Activated T-cell treated with anti-CD3 and anti-CD28 coated beads, Interleukin-2, amount 50 U/mL, for 72 hours (primary cell): ENCODE measurements at regions not wholly inside any gene's neighbourhood (a gene's known extent, or its start where the extent isn't known, plus 50 kb on each side); places are given as distances from the start of the nearest gene placed in this dataset.

Experiments
- ATAC-seq, 2 donors: fragments of 150-1000 bp; cut with Tn5 transposase; replicated peaks in 1 of 2; 2 replicates each; pipeline ENCODE4 v1.10.0; 2021; ENCODE audit warnings: moderate library complexity in 2 of 2, mild to moderate bottlenecking in 1 of 2
- DNase-seq, 2 donors: peaks; one replicate each; pipeline ENCODE4 v3.0.0; 2021 to 2022; ENCODE audit warnings: mixed read lengths in 1 of 2
- H3K27ac Mint-ChIP-seq: one replicate; pipeline ENCODE4 v1.8.0; 2022; ENCODE audit warnings: mild to moderate bottlenecking, moderate library complexity, mixed read lengths
- H3K27me3 Mint-ChIP-seq: one replicate; pipeline ENCODE4 v1.8.0; 2022; ENCODE audit warnings: low read depth, mixed read lengths
- H3K36me3 Mint-ChIP-seq, 2 donors: one replicate each; pipeline ENCODE4 v1.8.0; 2022; ENCODE audit warnings: mixed read lengths in 2 of 2, mild to moderate bottlenecking in 1 of 2; ENCODE audit not compliant: insufficient read depth in 2 of 2
- H3K4me1 Mint-ChIP-seq: one replicate; pipeline ENCODE4 v1.8.0; 2022; ENCODE audit warnings: low read depth, mixed read lengths
- H3K4me3 Mint-ChIP-seq, 2 donors: one replicate each; pipeline ENCODE4 v1.8.0; 2022; ENCODE audit warnings: mild to moderate bottlenecking in 2 of 2, mixed read lengths in 2 of 2, moderate library complexity in 2 of 2
- H3K9me3 Mint-ChIP-seq, 2 donors: one replicate each; pipeline ENCODE4 v1.8.0; 2022; ENCODE audit warnings: mixed read lengths in 2 of 2

DNA sequence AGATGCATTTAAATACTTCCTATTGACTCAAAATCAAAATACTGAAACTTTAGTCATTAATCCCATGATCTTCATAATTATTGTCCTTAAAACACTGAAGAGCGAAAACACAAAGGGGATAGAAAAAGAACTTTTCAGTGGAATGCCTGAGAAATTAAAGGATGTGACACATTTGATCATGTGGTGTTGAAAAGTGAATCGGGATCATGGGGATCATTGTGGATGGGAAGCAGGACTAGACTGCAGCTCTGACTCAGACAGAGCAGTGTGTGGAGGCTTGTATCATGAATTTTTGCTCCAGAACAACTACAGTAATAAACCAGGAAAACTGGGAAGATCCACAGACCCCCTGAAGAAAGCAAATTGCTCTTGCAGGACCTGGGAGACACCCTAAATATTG is 161.1 kb upstream of the CXADR start:
- no peaks in the 10 kb centered on the region for H3K36me3 Mint-ChIP-seq
- no peaks in the 10 kb centered on the region for H3K27me3 Mint-ChIP-seq
- DNase-seq (no peak), ATAC-seq (no peak)
- H3K4me1 Mint-ChIP-seq = no peaks in the 10 kb centered on the region
- H3K4me3 Mint-ChIP-seq = no peak overlapping the region
- H3K27ac Mint-ChIP-seq = no peak overlapping the region
- H3K9me3 Mint-ChIP-seq = peaks cover 0 to 3% of the 10 kb centered on the region in 2 donors

DNA sequence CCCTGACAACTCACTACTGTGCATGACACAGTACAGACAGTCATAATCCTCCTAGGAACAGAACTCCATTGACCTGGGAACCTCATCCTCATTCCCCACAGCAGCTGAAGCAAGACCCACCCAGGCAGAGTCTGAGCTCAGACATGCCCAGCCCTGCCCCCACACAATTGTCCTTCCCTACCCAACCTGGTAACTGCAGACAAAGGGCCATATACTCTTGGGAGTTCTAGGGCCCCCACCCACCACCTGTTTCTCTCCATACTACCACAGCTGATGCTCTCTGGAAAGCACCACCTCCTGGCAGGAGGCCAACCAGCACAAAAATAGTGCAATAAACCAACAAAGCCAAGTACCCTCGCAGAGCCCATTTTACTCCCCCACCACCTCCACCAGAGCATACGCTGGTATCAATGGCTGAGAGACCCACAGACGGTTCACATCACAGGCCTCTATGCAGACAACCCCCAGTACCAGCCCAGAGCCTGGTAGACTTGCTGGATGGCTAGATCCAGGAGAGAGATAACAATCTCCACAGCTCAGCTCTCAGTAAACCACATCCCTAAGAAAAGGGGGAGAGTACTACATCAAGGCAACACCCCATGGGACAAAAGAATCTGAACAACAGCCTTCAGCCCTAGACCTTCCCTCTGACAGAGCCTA is 159.7 kb upstream of the CXADR start:
- Mint-ChIP-seq H3K36me3 (no peaks in the 10 kb centered on the region), H3K27me3 (no peaks in the 10 kb centered on the region), H3K4me1 (no peaks in the 10 kb centered on the region), H3K4me3 (no peak overlapping the region), H3K9me3 (peaks cover 0 to 3% of the 10 kb centered on the region in 2 donors), H3K27ac (no peak overlapping the region)
- no peak for DNase-seq
- ATAC-seq = no peak

DNA sequence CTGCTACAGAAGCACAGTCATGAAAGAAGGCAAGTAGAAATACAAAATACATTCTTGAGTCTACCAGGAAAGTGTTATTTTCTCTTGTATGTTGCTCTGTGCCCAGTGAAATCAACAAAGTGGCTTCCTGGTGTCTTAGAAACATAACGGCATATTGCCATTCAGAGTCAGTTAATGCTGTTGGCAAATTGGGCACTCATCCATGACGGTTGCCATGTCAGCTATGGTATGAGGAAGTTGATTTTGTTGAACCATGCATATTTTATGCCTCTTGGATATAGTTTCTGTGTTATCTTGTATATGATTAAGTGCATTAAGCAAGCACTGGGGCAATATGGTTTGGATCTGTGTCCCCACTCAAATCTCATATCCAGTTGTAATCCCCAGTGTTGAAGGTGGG is 153.1 kb upstream of the CXADR start:
- Mint-ChIP-seq H3K27me3 (no peaks in the 10 kb centered on the region), H3K9me3 (no peaks in the 10 kb centered on the region), H3K4me3 (no peak overlapping the region), H3K36me3 (no peaks in the 10 kb centered on the region), H3K27ac (no peak overlapping the region), H3K4me1 (no peaks in the 10 kb centered on the region)
- ATAC-seq (no peak), DNase-seq (no peak)

DNA sequence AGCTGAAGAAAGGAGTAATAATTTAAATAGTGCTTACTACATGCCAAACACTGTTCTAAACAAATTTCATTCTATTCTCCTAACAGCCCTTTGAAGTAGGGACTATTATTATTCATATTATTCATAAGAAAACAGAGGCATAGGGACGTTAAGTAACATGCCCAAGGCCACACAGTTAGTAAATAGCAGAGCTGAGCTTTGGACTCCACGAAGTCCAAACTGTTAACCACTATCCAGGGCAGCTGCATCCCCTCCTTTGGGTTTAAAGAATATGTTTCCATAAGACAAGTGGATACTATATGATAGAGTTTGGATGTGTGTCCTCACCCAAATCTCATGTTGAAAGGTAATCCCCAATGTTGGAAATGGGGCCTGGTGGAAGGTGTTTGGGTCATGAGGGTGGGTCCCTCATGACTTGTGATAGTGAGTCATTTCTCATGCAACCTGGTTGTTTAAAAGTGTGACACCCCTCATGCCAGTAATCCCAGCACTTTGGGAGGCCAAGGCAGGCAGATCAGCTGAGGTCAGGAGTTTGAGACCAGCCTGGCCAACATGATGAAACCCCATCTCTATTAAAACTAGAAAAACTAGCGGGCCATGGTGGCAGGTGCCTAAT is 144.0 kb upstream of the CXADR start:
- H3K4me1 Mint-ChIP-seq = peaks cover 10% of the 10 kb centered on the region
- no peak overlapping the region for H3K27ac Mint-ChIP-seq
- no peak for ATAC-seq
- peaks cover 0 to 2% of the 10 kb centered on the region in 2 donors for H3K36me3 Mint-ChIP-seq
- peaks cover 11% of the 10 kb centered on the region for H3K27me3 Mint-ChIP-seq
- H3K4me3 Mint-ChIP-seq = no peak overlapping the region
- no peak for DNase-seq
- no peaks in the 10 kb centered on the region for H3K9me3 Mint-ChIP-seq

DNA sequence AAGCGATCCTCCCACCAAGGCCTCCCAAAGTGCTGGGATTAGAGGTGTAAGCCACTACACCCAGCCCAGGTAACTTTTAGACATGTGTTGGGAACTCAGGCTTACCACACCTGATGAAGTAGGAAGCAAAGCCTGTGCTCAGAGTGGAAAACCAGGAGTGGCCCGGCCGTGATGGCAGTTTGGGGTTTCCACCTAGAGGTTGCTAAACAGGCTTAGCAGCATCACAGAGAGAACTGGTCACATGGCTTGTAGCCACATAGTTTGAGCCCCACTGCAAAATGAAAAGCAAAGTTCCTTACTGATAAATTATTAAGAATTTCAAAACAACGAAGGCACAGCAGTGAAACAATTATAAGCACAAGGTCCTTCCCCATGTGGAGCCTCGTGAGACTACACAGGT is 142.6 kb upstream of the CXADR start:
- H3K4me1 Mint-ChIP-seq = peaks cover 10% of the 10 kb centered on the region
- no peaks in the 10 kb centered on the region for H3K36me3 Mint-ChIP-seq
- peaks cover 18% of the 10 kb centered on the region for H3K27me3 Mint-ChIP-seq
- no peak overlapping the region for H3K27ac Mint-ChIP-seq
- no peak for DNase-seq
- no peaks in the 10 kb centered on the region for H3K9me3 Mint-ChIP-seq
- H3K4me3 Mint-ChIP-seq = no peak overlapping the region
- no peak for ATAC-seq

DNA sequence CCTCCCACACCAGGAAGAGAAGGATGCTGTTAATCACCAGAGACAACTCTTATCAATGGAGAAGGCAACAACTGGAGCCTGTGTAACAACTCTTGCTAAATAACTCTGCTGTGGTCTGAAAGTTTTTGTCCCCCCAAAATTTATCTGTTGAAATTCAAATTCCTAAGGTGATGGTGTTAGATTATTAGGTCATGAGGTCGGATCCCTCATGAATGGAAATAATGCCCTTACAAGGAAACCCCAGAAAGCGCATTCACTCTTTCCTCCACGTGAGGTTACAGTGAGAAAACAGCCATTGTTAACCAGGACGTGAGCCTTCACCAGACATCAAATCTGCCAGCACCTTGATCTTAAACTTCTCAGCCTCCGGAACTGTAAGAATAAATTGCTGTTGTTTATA is 141.9 kb upstream of the CXADR start:
- no peaks in the 10 kb centered on the region for H3K36me3 Mint-ChIP-seq
- no peaks in the 10 kb centered on the region for H3K9me3 Mint-ChIP-seq
- no peak overlapping the region for H3K27ac Mint-ChIP-seq
- H3K4me3 Mint-ChIP-seq = no peak overlapping the region
- peaks cover 10% of the 10 kb centered on the region for H3K4me1 Mint-ChIP-seq
- DNase-seq = no peak
- no peak for ATAC-seq
- peaks cover 24% of the 10 kb centered on the region for H3K27me3 Mint-ChIP-seq

DNA sequence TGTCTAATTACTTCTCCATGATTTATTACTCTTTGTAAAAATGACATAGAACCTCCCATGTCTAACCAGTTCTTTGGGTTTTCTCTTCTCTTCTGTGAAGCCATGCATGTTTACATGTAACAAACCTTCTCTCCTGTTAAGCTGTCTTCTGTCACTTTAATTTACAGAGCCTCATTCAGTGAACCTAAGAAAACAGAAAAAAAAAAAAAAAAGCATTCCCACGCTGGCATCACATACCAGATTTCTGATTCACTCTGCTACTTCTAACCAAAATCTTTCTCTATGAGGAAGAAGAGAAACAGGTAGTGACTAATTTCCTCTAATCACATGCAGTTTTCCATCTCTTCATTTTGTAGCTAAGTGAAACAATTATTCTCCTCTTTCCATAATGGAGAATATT is 141.4 kb upstream of the CXADR start:
- Mint-ChIP-seq H3K36me3 (no peaks in the 10 kb centered on the region), H3K4me1 (peaks cover 10% of the 10 kb centered on the region), H3K27me3 (peaks cover 24% of the 10 kb centered on the region), H3K27ac (no peak overlapping the region), H3K4me3 (no peak overlapping the region), H3K9me3 (no peaks in the 10 kb centered on the region)
- DNase-seq (no peak), ATAC-seq (no peak)

DNA sequence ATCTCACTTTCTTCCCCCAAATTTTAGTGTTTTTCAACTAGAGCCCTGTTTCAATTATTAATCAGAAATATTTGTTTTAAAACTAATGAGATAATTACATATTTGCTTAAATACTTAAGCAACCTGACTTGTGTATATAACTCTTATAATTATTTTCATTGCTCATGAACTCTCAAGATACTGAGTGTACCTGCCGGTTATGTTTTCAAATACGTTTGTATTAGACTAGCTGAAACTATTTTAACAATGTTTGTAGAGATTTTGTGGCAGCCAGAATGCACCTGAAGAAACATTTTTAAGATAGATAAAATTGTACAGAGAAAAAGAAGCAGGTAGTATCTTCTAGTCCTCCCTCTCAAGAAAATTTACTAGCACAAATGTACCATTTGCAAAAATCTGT is 140.6 kb upstream of the CXADR start:
- Mint-ChIP-seq H3K4me3 (no peak overlapping the region), H3K4me1 (peaks cover 10% of the 10 kb centered on the region), H3K27ac (no peak overlapping the region), H3K36me3 (no peaks in the 10 kb centered on the region), H3K9me3 (no peaks in the 10 kb centered on the region), H3K27me3 (peaks cover 24% of the 10 kb centered on the region)
- no peak for ATAC-seq
- no peak for DNase-seq

DNA sequence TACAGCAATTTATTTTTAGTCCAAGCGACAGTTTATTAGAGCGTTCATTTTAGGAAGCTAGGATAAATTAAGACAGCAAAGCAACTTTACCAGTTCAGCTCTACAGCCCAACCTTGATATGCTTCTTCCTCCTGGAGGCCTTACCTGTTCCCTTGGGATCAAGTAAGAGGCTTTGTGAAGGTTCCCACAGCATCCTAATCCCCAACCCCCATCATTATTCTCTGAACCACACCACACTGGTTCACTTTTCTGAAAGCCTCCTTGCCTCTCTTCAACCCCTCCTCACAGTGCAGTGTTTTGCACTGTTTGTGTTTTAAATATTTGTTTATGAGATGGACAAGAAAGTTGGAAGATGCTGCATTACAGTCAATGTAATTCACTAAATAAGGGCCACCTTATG is 126.3 kb upstream of the CXADR start:
- Mint-ChIP-seq H3K4me1 (no peaks in the 10 kb centered on the region), H3K27ac (no peak overlapping the region), H3K4me3 (no peak overlapping the region), H3K9me3 (peaks cover 0 to 3% of the 10 kb centered on the region in 2 donors), H3K36me3 (no peaks in the 10 kb centered on the region), H3K27me3 (no peaks in the 10 kb centered on the region)
- DNase-seq = no peak
- no peak for ATAC-seq

DNA sequence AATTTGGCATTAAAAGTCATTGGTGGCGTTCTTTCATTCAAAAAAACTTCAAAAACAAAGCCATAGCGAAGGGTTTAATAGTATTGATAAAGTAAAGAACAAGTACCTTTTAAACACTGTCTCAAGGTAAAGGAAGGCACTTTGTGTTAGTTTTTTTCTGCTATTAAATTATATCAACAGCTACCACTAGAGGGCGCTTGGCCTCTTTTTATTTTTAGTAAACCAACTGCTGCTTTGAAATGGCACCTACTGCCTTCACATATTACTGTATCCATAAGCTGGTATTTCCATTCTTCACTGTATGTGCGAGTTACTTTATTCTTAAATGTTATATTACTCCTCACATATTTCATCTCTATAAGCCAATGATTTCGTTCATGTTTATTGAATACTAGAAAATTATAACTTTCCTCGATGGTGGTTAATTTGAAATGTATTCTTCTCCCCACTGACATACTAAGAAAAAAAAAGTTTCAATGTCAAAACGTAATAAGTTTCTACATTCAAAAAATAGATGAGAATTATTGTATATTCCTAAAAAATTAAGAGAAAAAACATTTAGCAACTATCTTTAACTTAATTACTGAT is 125.7 kb upstream of the CXADR start:
- ATAC-seq (peak in 1 of 2 donors; percentile 43), DNase-seq (peak; percentile 29 to 53)
- Mint-ChIP-seq H3K4me1 (no peaks in the 10 kb centered on the region), H3K36me3 (no peaks in the 10 kb centered on the region), H3K9me3 (peaks cover 0 to 2% of the 10 kb centered on the region in 2 donors), H3K27me3 (no peaks in the 10 kb centered on the region), H3K27ac (no peak overlapping the region), H3K4me3 (no peak overlapping the region)

DNA sequence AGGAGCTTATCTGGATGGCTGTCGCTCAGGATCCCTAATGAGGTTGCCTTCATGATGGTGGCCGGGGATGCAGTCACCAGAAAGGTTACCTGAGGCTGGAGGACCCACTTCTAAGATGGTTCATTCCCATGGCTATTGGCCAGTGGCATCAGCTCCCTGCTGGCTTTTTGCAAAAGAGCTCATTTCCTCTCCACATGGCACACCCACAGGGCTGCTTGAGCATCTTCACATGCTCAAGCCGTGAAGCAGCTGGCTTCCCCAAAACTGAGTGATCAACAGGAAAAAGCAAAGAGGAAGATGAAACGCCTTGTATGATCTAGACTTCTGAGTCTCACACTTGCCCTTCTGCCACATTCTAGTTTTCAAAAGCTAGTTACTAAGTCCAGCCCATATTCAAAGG is 124.6 kb upstream of the CXADR start:
- H3K27ac Mint-ChIP-seq = no peak overlapping the region
- ATAC-seq (no peak), DNase-seq (no peak)
- H3K4me3 Mint-ChIP-seq = no peak overlapping the region
- H3K9me3 Mint-ChIP-seq = no peaks in the 10 kb centered on the region
- H3K36me3 Mint-ChIP-seq = no peaks in the 10 kb centered on the region
- no peaks in the 10 kb centered on the region for H3K4me1 Mint-ChIP-seq
- H3K27me3 Mint-ChIP-seq = no peaks in the 10 kb centered on the region

DNA sequence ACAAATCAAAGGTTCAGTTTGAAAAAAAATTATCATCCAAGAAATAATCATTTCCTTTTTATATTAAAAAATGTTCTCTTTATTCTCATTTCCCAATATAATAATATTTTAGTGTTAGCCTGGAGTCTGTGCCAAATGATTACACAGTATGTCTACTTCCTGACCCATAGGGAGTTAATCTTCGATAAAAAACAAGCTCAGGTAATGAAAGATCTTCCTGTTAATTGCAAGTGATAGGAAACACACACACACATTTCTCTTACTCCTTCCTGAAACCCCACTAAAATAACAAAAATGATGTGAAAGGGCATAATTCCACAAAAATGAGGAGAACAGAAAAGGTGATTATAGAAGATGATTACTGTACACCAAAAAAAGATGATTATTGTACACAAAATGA is 123.5 kb upstream of the CXADR start:
- H3K27me3 Mint-ChIP-seq = no peaks in the 10 kb centered on the region
- no peak overlapping the region for H3K27ac Mint-ChIP-seq
- ATAC-seq = no peak
- H3K4me3 Mint-ChIP-seq = no peak overlapping the region
- H3K4me1 Mint-ChIP-seq = no peaks in the 10 kb centered on the region
- H3K36me3 Mint-ChIP-seq = no peaks in the 10 kb centered on the region
- H3K9me3 Mint-ChIP-seq = no peaks in the 10 kb centered on the region
- no peak for DNase-seq

DNA sequence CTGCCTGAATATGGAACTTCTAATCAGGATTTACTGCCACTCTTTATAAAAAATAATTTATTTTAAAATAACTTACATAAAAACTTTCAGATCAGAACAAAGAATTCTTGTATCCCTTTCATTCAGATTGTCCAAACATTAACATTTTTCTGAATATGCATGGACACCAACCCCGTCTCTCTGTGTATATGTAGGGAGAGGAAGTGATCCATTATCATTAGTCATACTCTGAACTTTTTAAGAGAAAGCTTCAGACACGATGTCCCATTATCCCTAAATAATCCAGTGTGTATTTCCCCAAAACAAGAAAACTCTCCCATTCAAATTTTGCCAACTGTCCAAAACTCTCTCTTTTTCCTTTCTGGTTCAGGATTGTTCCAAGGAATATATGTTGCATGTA is 122.3 kb upstream of the CXADR start:
- Mint-ChIP-seq H3K36me3 (peaks cover 0 to 2% of the 10 kb centered on the region in 2 donors), H3K4me3 (no peak overlapping the region), H3K4me1 (no peaks in the 10 kb centered on the region), H3K27ac (no peak overlapping the region), H3K27me3 (no peaks in the 10 kb centered on the region), H3K9me3 (no peaks in the 10 kb centered on the region)
- DNase-seq = no peak
- no peak for ATAC-seq
